Thyroid gland (tissue), 4 donors: ENCODE measurements at regions not wholly inside any gene's neighbourhood (a gene's known extent, or its start where the extent isn't known, plus 50 kb on each side); places are given as distances from the start of the nearest gene placed in this dataset.

ENCODE experiments used
- DNase-seq, 2 donors: peaks; one replicate each; pipeline ENCODE4 v3.0.0-alpha.2; 2019
- H3K27ac ChIP-seq, 3 donors: fragments of 200-600 bp; sonication (generic); 1 replicate in 2 of 3; 2 replicates in 1 of 3; pipeline ENCODE4 v1.5.1; 2016 to 2019; ENCODE audit warnings: mild to moderate bottlenecking in 1 of 3, moderate library complexity in 1 of 3
- H3K27me3 ChIP-seq: fragments of 200-600 bp; sonication (generic); one replicate; pipeline ENCODE4 v1.5.1; 2019
- H3K36me3 ChIP-seq, 2 donors: fragments of 200-600 bp; sonication (generic); one replicate each; pipeline ENCODE4 v1.5.1; 2016 to 2019
- H3K4me1 ChIP-seq, 2 donors: fragments of 200-600 bp; sonication (generic); one replicate each; pipeline ENCODE4 v1.5.1; 2017 to 2019
- H3K4me3 ChIP-seq, 3 donors: fragments of 200-600 bp; sonication (generic); replicated peaks in 1 of 3; 1 replicate in 2 of 3; 2 replicates in 1 of 3; pipeline ENCODE4 v1.5.1; 2016; ENCODE audit warnings: mild to moderate bottlenecking in 1 of 3
- H3K9me3 ChIP-seq: fragments of 200-600 bp; sonication (generic); one replicate; pipeline ENCODE4 v1.5.1; 2017
- POLR2A ChIP-seq, 2 donors: fragments of 450-650 bp; IDR thresholded peaks; one replicate each; pipeline ENCODE4 v1.6.1; 2017; ENCODE audit warnings: antibody characterized with exemption in 2 of 2, mild to moderate bottlenecking in 2 of 2, moderate library complexity in 1 of 2
- WGBS, 2 donors: methylation state at CpG; one replicate each; pipeline ENCODE4 v1.1.5; 2017; 5-methylcytosine and 5-hydroxymethylcytosine counted together
- intact Hi-C: fragments of 100-400 bp; cut with DNase I; formaldehyde crosslinking; loops from one replicate; pipeline ENCODE4 v1.15.1; 2023
- TF ChIP-seq, protein P1 (sequence below), 6 experiments: fragments of 200-600 bp in 3 of 6; fragments of 450-650 bp in 3 of 6; sonication (generic) in 3 of 6; IDR thresholded peaks; one replicate each; pipeline ENCODE4 v1.5.1; 2016 to 2019; ENCODE audit warnings: antibody characterized with exemption in 6 of 6, mild to moderate bottlenecking in 2 of 6, inconsistent platforms in 1 of 6, moderate library complexity in 1 of 6

DNA sequence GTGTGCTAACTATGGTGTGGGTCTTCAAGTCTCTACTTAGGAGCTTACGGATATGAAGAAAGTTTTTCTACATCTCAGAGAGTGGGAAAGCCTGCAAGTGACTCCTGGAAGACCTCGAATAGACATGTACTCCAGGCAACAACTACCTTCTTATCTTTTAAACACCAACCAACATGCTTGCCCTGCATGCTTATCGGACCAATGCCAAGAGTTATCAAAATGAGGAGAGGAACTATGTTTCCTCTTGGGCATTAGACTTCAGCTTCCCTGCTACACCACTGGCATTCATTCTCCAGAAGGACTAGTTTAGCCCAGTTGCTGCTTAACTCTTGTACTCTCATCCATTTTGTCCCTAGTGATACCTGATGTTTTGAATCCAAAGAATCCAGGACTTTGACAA, 74.7 kb upstream of the MAN2A1 start:
- Histone ChIP-seq H3K9me3 (no peaks in the 10 kb centered on the region), H3K27ac (no peak overlapping the region)
- WGBS, 2 donors, result 93 to 96% methylated on average over 3 of the region's 3 CpGs

GRCh38 chr5:109614301-109614700, 75.4 kb upstream of the MAN2A1 start:
- Histone ChIP-seq H3K27ac (no peak overlapping the region), H3K4me1 (peaks cover 0 to 6% of the 10 kb centered on the region in 2 donors), H3K9me3 (no peaks in the 10 kb centered on the region), H3K36me3 (no peaks in the 10 kb centered on the region), H3K4me3 (no peak overlapping the region), H3K27me3 (no peaks in the 10 kb centered on the region)
- no peak for TF ChIP-seq POLR2A (IDR thresholded peaks at IDR 0.05)
- 91 to 92% methylated on average over 4 of the region's 4 CpGs for WGBS, 2 donors
- intact Hi-C loops, result no loop called here
- DNase-seq, result no peak

More for the DNA sequence above, 74.7 kb upstream of the MAN2A1 start:
- Histone ChIP-seq H3K4me1 (peaks cover 0 to 6% of the 10 kb centered on the region in 2 donors), H3K36me3 (no peaks in the 10 kb centered on the region), H3K27me3 (no peaks in the 10 kb centered on the region), H3K4me3 (no peak overlapping the region)
- no peak for TF ChIP-seq POLR2A (IDR thresholded peaks at IDR 0.05)
- TF ChIP-seq, protein P1, sequence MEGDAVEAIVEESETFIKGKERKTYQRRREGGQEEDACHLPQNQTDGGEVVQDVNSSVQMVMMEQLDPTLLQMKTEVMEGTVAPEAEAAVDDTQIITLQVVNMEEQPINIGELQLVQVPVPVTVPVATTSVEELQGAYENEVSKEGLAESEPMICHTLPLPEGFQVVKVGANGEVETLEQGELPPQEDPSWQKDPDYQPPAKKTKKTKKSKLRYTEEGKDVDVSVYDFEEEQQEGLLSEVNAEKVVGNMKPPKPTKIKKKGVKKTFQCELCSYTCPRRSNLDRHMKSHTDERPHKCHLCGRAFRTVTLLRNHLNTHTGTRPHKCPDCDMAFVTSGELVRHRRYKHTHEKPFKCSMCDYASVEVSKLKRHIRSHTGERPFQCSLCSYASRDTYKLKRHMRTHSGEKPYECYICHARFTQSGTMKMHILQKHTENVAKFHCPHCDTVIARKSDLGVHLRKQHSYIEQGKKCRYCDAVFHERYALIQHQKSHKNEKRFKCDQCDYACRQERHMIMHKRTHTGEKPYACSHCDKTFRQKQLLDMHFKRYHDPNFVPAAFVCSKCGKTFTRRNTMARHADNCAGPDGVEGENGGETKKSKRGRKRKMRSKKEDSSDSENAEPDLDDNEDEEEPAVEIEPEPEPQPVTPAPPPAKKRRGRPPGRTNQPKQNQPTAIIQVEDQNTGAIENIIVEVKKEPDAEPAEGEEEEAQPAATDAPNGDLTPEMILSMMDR (IDR thresholded peaks at IDR 0.05), result no peak
- DNase-seq, result no peak
- intact Hi-C loops, result no loop called here

DNA sequence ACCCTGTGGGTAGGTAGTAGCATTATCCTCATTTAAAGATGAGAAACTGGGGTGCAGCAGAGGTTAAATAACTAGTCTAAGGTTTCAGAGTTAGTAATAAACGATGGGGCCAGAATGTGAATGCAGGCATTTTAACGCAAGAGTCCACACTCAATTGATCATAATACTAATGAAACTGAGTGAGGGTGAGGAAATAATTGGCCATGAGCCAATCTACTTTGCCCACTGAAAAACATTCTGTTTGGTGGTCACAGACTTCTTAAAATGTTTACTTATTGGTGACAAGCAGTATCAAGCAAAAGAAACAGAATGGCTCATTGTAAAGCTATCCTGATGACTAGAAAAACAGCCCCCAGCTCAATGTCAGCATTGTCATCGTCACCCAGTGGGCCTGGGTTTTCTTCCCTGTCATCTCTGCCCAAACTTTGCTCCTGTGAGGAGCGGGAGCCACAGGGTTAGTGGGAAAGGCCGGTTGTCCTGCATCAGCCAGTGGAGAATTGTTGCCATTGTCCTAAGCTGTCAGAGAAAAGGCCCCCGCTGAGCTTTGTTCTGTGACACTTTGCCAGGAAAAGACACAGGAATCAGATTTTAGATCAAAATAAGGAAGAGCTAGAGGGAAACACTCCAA, 77.3 kb upstream of the MAN2A1 start:
- no peak for DNase-seq
- intact Hi-C loops, result no loop called here
- Histone ChIP-seq H3K4me1 (peaks cover 0 to 6% of the 10 kb centered on the region in 2 donors), H3K9me3 (no peaks in the 10 kb centered on the region), H3K27me3 (no peaks in the 10 kb centered on the region), H3K36me3 (no peaks in the 10 kb centered on the region), H3K27ac (no peak overlapping the region), H3K4me3 (no peak overlapping the region)
- WGBS, 2 donors, result 70 to 85% methylated on average over 6 of the region's 6 CpGs
- TF ChIP-seq, protein P1 (IDR thresholded peaks at IDR 0.05), result no peak
- TF ChIP-seq POLR2A (IDR thresholded peaks at IDR 0.05), result no peak

DNA sequence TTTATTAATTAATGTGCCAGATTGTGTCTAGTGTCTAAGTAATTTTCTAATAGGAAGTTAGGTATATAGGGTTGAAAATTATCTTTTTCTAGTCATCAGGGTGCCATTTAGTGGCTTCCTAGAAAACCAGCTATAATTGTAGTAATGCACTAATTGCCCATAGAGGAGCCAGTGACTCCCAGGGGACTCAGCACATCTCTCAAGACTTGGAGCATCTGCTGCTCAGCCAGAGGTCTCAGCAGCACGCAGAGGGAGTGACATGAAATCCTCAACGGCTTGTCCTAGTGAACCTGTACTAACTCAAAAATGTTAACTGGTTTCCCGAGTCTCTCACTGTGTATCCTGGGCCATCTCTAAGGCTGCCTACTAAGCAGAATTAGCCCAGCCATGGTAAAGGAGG, 78.2 kb upstream of the MAN2A1 start:
- H3K4me3 ChIP-seq, result no peak overlapping the region
- intact Hi-C loops, result no loop called here
- TF ChIP-seq, protein P1 (IDR thresholded peaks at IDR 0.05), result no peak
- no peak for TF ChIP-seq POLR2A (IDR thresholded peaks at IDR 0.05)
- H3K4me1 ChIP-seq, result no peaks in the 10 kb centered on the region
- H3K9me3 ChIP-seq, result no peaks in the 10 kb centered on the region
- no peaks in the 10 kb centered on the region for H3K27me3 ChIP-seq
- H3K36me3 ChIP-seq, result no peaks in the 10 kb centered on the region
- H3K27ac ChIP-seq, result no peak overlapping the region
- WGBS, 2 donors, result 43 to 100% methylated on average over 2 to 3 of the region's 3 CpGs
- no peak for DNase-seq

DNA sequence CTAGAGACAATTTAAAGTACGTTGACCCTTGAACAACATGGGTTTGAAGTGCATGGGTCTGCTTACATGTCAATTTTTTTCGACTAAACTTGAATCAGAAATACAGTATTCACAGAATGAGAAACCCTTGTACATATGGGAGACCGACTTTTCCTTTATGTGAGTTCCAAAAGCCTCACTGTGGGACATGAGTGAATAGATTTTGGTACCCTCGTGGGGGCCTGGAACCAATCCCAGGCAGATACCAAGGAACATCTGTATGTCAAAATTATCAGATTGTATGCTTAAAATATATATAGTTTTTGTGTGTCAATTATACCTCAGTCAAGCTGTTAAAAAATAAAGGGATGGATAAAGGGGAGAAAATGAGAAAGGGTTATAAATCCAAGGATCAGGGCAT, 78.7 kb upstream of the MAN2A1 start:
- Histone ChIP-seq H3K36me3 (no peaks in the 10 kb centered on the region), H3K4me1 (no peaks in the 10 kb centered on the region), H3K27me3 (no peaks in the 10 kb centered on the region), H3K27ac (no peak overlapping the region), H3K9me3 (no peaks in the 10 kb centered on the region), H3K4me3 (no peak overlapping the region)
- no peak for DNase-seq
- intact Hi-C loops, result no loop called here
- WGBS, 2 donors, result 94 to 95% methylated on average over 4 of the region's 4 CpGs
- no peak for TF ChIP-seq POLR2A (IDR thresholded peaks at IDR 0.05)
- TF ChIP-seq, protein P1 (IDR thresholded peaks at IDR 0.05), result no peak
